NCI-H1417 (cell line): ENCODE measurements at regions not wholly inside any gene's neighbourhood (a gene's known extent, or its start where the extent isn't known, plus 50 kb on each side); places are given as distances from the start of the nearest gene placed in this dataset.

Source experiments
- DNase-seq, 3 experiments: peaks; one replicate each; lab custom pipeline; 2025; lab: John Stamatoyannopoulos, UW

DNA sequence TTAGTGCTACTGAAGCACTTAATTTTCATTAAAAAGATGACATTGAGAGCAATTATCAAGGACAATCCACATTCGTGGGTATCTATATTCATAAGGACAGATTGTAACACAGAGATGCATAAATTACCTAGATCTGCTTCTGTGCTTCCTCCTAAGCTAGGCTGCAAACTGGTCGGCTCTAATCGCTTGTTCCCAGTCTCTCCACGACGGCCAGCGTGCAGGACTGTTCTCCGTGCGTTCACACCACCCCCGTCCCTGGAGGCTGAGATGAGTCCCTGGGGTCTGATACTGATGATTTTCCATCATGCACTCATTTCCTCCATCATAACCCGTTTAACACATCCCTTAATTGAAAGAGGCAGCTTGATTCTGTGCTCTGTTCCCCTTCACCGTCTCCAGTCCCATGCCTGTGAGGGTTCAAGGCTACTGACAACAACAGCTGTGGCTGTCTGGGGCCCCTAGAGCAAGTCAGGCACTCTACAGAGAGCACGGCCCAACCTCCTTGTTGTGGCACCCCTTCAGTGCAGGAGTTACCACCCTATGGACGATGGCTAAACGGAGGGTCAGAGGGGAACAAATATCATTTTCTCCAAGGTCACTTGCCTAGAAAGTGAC, 469.6 kb downstream of the NPHP4 start:
- peak in 1 of 3 experiments; percentile 7 for DNase-seq

DNA sequence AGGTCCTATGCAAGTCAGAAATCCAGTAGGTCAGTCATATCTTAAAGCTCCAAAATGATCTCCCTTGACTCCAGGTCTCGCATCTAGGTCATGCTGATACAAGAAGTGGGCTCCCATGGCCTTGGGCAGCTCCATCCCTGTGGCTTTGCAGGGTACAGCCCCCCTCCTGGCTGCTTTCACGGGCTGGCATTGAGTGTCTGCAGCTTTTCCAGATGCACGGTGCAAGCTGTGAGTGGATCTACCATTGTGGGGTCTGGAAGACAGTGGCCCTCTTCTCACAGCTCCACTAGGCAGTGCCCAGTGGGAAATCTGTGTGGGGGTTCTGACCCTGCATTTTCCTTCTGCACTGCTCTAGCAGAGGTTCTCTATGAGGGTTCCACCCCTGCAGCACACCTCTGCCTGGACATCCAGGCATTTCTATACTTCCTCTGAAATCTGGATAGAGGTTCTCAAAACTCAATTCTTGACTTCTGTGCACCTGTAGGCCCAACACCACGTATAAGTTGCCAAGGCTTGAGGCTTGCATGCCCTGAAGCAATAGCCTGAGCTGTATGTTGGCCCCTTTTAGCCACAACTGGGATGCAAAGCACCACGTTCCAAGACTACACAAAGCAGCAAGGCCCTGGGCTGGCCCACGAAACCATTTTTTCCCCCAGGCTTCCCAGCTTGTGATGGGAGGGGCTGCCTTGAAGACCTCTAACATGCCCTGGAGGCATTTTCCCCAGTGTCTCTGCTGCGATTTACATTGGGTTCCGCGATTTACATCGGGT, 472.7 kb downstream of the NPHP4 start:
- DNase-seq = no peak

DNA sequence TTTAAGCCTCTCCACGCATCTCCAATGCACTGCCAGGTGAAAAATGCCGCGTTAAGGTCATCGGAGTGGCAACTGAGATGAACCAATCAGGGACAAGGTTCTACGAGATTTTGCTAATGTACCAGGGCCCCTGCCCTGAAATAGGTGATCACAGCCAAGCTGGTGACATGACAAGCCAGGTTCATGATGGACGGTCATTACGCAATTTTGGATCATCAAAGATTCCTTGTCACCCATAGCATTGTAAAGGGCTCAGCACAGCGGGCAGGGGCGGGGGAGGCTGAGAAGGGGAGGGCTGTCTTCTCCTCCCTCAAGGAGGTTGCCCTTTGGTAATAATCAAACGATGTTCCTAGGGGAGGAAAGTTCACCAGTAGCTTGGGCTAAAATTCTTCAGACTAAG, 475.5 kb downstream of the NPHP4 start:
- DNase-seq = no peak

DNA sequence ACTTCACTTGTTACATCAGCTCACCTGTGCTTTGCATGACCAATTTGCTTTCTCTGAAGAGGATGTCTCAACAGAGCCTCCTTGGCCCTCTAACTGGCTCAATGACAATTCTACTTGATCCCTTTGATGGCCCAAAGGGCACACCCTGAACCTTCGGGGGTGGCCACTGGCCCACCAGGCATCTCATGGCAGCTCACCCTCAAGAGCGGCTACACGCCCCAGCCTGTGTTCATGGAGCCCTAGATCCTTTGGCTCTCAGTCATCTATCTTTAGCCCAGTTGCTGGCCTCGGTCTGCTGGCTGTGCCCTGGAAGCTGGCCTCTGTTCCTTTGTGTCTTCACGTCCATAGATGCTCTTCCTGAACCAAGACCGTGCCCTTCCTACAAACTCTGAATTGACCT, 476.7 kb downstream of the NPHP4 start:
- DNase-seq = no peak

DNA sequence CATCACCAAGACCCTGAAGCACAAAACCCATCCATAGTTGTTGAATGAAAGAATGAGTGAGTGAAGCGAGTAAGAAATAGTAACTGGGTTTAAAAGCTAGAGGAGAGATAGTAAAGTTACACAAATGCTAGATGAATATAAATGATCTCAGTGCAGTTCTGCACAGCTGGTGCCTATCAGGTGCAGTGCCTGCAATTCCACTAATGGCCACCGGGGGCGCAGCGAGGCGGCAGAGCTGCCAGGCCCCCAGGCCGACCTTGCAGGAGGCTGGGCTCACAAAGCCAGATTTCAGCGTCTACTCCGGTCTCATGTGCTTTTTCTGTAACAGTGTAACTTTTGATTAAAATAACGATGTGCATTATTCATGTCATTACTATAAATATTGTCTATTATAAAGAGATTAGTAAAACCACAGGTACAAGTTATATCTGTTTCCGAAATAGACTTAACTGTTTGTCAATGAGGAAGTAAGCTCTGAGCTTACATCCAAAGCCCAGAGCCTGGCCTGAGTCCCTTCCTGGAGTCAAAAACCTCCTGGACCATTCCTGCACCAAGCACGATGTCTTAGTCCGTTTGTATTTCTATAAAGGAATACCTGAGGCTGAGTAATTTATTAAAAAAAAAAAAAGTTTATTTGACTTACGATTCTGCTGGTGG, 477.6 kb downstream of the NPHP4 start:
- DNase-seq = peak; percentile 30 to 66 (median 61)

DNA sequence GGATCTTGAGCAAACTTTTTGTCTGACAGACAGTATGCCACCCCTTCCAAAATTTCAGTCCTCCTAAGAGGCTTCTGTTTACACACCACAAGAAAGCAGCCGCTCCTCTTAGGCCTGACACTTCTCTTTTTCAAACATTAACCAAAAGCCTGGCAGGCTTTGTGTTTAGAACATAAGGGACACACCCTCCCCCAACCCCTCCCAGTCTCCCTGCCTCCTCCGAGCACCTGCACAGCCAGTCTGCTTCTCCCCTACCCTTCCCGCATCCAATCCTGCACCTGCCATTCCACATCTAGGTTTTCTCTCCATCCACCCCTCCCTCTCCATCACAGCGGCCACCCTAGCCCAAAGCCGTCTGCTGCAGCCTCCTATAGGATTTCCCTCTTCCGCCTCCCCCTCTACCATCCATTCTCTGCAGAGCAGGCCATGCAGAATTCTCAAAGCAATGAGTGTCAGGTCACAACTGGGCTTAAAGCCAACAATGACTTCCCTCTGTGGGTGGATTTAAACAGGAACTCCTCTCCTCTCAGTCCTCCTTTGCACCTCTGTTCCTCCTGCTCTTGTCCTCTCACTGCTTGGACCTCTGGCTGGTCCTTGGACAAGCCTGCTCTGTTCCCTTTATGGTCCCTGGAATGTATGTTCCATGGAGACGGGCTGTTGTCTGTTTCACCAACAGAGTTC, 478.2 kb downstream of the NPHP4 start:
- peak; percentile 56 to 79 (median 76) for DNase-seq

DNA sequence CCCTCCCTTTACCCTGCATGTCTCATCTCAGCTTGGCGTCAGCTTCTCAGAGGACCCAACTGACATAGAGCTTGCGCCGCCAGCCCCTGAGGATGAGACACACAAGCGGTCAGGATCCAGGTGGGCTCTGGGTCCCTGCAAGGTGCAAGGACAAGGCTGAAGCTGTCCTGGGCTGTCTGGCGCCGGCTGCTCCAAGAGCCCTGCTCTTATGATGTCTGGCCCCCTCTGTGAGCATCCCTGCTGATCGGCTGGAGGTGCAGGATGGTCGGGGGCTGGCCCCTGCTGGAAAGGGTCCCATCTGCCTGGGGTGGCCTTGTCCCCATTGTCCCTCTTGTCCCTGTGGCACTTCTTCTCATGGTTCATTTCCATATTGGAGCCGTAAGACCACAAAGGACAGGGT, 479.0 kb downstream of the NPHP4 start:
- DNase-seq = no peak

DNA sequence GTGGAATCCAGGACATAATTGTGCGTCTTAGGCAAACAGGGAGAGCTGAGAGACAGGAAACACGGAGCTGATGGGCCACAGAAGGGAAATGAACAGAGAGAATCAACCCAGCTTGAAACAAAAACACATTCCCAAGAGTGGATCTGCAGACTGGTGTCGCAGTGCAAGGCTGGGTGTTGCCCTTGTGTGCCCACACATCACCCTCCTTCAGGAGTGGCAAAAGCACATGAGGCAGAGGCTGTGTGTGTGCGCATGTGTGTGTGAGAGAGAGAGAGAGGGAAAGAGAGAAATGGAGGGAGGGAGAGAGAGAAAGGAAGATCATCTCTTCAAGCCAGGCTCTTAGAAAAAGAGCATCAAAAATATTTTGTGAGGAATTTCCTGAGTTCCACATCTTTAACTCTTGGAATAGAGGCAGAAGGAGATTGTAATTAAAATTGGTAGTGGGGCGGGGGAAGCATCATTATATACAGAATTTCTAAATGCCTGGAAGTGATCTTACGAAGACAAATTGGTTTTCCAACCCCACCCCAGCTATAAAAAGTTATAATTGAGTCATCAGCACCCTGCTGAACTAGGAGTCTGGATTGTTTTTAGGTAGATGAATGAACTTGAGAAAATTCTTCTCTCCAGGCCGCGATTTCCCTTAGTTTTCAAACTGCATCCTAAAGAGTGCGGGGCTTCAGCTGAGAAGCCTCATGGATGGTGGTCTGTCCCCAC, 480.7 kb downstream of the NPHP4 start:
- peak in 1 of 3 experiments; percentile 11 for DNase-seq

DNA sequence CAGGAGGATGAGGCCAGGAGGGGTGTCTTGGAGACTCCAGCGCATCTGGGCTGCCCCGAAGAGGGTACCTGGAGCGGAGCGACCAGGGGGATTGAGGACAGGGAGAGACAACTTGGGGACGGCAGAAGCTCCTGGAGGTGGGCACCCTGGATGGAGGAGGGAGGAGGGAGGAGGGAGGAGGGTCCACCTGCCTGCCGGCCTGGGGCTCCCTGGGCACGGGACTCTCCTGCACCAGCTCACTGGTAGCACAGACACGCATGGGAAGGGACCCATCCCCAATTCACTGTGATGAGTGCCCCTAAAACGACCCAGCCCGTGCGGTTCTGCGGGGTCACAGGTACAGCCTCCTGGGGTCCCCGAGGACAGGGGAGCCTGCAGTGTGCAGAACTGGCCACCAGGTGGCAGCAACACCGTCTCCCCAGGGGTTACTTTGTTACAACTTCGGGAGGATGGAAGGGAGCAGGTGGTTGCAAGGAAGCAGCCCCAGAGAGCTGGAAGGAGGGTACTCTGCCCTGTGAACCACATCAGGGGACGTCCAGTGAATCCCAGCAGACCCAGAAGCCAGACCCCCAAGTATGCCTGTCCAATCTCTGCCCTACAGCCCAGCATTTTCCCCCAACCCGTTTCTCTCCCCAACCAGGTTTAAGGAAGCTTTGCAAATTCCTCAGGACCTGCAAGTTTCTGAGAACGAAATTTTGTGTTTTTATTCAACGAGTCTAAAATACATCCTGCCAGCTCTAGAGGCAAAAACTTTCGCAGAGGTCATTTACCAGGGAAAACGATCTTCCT, 482.4 kb downstream of the NPHP4 start:
- DNase-seq = peak; percentile 39 to 70 (median 67)

DNA sequence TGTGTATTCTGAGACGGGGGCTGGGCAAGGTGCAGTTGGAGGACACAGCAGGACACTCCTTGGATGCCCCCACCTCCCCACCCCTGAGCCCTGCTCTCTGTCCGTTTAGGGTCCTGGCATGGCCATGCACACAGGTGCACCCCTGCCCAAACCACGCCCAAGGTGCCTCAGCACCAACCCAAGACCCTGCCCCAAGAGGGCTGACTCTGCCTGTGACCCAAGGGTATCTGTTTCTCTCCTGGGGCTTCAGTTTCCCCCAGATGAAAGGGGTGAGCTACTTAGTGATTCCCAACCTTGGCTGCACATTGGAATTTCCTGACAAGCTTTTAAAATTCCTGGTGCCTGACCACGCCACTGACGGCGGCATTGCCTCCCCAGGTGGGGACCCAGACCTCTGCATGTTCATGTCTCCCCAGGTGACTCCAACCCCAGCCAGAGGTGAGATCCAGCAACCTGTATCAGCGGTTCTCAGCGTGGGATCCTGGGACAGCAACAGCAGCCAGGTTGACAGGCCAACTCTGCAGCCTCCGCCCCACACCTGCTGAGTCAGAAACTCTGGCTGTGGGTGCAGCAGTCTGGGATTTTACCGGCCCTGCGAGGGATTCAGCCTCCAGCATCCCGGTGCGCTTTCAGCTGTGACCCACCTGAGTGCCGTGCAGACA, 483.4 kb downstream of the NPHP4 start:
- DNase-seq = no peak

DNA sequence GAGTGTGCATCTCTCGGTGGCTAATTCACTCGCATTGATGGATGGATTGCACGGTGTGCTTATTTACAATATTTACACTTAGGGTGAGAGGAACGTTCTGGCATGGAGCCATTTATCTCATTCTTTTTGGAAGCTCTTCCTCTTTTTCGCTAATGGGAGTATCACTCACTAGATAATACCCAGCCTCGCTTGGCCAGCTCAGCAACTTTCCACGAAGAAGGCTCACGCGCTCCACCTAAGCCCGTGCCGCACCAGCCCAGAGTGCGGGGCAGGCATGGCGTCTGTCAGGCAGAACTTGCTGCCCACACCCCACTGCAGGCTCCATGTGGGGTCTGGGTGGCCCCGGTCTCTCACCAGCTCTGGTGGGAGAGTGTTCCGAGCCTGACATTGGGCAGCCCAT, 484.9 kb downstream of the NPHP4 start:
- peak in 1 of 3 experiments; percentile 27 for DNase-seq

DNA sequence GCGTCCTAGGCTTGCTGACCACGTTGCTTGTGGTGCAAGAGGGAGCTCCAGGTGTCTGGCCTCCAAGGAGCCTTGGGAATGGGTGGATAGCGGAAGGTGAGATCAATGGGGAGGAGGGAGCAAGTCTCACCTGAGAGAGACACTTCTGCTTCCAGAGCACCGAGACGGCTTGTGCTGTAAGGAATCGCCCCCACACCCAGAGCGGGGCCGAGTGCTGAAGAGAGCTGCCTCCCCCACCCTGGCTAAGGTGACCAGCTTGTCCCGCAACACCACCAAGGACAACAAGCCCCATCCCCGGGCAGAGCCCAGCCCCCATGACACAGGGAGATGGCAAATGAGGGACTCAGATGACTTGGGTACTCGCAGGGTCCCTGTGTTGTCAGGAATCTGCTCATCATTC, 485.6 kb downstream of the NPHP4 start:
- no peak for DNase-seq

DNA sequence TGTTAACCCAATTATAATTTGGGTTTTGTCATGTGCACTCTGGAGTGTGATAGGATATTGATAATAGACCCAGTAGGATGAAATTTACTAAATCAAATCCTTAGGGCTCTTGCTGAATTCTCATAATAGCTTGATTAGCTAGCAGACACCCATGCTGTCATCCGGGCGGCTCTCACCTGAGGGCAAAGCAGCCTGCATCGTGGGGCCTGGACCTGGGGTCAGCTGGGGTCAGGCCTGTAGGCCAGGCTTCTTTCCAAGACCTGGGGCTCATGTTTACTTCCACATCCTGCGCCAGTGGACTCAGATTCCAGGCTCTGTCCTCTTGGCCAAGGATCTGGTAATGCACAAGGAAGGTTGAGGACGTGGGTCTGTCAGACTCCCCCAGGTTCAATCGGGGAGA, 486.3 kb downstream of the NPHP4 start:
- DNase-seq = no peak

DNA sequence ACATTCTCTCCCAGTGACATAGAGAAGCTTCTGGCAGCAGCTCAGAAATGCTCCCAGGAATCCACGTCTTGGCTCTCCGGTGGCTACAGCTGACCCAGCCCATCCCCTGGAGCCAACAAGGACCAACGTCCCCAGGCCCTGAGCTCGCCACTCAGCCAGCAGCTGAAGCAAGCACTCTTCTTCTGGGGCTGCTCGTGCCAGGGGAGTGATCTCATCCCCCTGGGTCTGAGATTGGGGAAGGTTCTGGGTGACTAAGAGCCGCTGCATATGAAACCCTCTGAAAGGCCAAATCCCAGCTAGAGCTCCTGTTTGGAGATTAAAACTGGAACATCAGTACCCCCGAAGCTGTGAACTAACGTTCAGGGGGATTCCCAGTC, 487.9 kb downstream of the NPHP4 start:
- DNase-seq = no peak

DNA sequence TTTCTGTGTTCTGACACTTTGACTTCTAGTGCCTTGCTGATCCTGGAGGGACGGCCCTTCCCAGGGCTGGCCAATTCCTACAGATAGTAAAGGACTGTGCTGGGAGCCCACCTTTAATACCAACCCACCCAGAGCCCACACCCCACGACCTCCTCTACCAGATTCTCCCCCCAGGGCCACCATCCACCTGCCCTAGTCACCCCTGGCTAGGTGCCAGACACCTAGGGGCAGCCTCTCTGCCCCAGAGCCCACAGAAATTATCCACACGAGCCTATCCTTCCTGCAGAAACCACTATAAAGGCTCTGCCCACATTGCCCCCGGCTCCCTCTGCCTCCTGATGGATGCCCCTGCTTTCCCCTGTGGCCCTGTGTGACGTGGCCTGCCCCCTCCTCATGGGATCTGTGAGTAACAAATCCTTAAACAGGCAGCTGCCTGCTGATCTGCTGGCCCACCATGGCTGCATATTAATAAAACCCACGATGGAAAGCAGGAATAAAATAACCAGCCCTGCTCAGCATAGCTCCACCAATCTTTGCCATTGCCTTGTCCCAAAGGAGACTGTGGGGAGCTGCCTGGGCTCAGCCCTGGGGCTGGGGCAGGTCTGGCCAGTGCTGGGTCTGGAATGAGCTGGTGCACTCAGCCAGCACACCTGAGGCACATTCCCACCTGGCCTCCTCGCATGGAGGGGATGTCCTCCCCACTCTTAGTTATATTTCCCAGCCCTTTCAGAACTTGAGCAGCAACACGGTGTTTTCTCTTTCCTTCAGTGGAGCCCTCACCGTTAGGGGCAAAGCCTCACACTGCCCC, 488.5 kb downstream of the NPHP4 start:
- DNase-seq = no peak

DNA sequence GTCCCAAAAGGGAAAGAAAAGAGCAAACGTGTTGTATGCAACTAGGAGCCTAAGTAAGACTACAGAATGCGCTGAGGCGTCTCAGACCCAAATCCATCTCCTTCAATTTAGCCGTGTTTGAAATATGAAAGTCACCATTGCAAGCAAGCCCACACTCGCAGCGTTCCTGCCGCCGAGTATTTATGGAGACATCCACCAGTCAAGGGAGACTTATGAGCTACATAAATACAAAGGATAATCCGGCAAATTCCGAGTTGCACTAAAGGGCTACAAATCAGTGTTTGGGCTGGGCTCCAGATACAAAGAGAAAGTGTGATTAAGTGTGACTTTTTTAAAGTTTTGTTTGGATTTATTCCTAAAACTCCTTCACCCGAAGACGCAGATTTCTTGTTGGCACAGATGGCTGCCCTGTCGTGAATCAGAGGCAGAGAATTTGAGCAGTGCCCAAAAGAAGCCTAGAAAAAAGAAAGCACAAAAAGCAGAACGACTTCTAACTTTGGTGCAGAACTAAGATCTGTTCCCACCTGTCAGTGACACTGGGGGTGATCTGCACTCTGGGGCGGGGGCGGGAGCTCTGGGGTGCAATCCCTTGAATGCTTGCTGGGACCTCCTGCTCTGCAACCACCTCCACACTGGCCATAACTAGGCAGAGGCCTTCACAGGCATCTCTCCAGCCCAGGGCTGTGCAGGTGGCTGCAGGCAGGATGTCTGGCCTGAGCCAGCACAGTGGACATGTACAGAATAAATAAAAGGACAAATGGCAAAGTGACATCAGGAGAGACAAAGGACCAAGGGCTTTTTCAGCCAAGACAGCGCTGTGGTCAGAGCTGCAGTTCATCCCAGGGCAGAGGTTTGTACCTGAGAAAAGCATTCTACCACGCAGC, 489.7 kb downstream of the NPHP4 start:
- DNase-seq = no peak

DNA sequence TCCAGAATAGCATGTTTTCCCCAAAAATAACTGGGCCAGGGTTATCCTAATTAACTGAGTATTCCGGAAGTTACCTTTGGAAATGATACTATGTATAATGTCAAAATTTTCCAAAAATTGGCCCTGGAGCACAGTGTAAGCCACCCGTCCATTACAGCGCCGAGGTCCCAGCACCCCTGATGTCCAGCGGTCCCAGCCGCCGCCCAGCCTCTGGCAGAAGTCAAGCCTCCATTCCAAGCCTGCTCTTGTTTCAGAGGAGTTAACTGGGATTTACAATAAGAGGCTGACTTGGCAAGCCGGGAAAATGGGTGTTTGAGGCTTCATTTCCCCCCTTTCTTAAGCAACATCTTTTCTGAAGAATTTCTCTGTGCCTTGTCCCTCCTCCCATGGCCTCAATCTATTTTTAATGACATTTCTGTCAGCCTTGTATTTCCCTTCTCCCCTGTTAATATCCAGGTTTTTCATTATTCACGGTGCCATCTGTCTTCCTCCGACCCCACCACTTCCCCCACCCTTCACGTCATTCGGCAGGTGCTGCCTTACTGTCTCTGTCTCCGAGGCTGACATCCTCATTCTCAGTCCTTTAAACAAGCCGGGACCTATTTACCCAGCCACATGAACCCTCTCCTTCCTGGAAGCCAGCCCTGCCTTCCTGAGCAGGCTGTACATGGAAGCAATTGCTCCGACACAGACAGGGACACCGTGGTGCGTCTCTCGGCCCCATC, 490.9 kb downstream of the NPHP4 start:
- peak in 1 of 3 experiments; percentile 42 for DNase-seq

DNA sequence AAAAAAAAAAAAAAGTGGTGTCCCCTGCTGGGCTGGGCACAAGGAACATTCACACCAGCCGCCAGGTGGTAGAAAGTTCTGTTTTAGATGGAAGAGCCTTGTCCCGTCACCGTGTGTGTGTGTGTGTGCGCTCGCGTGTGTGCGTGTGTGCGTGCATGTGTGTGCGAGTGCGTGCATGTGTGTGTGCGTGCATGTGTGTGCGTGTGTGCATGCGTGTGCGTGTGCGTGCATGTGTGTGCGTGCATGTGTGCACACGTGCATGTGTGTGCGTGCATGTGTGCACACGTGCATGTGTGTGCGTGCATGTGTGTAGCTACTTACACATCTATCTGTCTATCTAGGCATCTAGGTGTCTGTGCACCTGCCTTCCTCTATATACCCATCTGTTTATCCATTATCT, 491.7 kb downstream of the NPHP4 start:
- no peak for DNase-seq
